HL-60 (cell line): ENCODE measurements at regions not wholly inside any gene's neighbourhood (a gene's known extent, or its start where the extent isn't known, plus 50 kb on each side); places are given as distances from the start of the nearest gene placed in this dataset.

Experiments used
- DNase-seq, 2 experiments: peaks; one replicate each; pipeline ENCODE4 v3.0.0-alpha.2; 2010 to 2020; ENCODE audit warnings: low read depth in 1 of 2, low spot score in 1 of 2
- H3K27ac ChIP-seq: fragments of 250-450 bp; sonication (Bioruptor Pico); replicated peaks from 2 replicates; pipeline ENCODE4 v1.5.1; 2020; ENCODE audit warnings: mild to moderate bottlenecking, moderate library complexity
- H3K27me3 ChIP-seq: fragments of 250-450 bp; sonication (Bioruptor Pico); 2 replicates; pipeline ENCODE4 v1.5.1; 2021; ENCODE audit warnings: mild to moderate bottlenecking, moderate library complexity; ENCODE audit not compliant: insufficient read depth, poor library complexity, severe bottlenecking
- H3K4me3 ChIP-seq: replicated peaks from 2 replicates; pipeline ENCODE4 v1.5.1; 2011; ENCODE audit warnings: mild to moderate bottlenecking, control low read depth, low read length; ENCODE audit not compliant: insufficient read depth
- CTCF ChIP-seq: IDR thresholded peaks from one replicate; pipeline ENCODE4 v1.5.1; 2011; ENCODE audit warnings: low read length, control low read depth, inconsistent platforms; ENCODE audit not compliant: insufficient read depth
- GABPA ChIP-seq: IDR thresholded peaks from 2 replicates; pipeline ENCODE4 v1.6.1; 2012; ENCODE audit warnings: low read depth
- POLR2AphosphoS5 ChIP-seq: IDR thresholded peaks from 2 replicates; pipeline ENCODE4 v1.6.1; 2012; ENCODE audit warnings: low read depth
- REST ChIP-seq: IDR thresholded peaks from 2 replicates; pipeline ENCODE4 v1.6.1; 2012; ENCODE audit warnings: low read depth; ENCODE audit not compliant: insufficient replicate concordance
- SPI1 ChIP-seq: IDR thresholded peaks from 2 replicates; pipeline ENCODE4 v1.6.1; 2012; ENCODE audit warnings: low read depth, mild to moderate bottlenecking, borderline replicate concordance

- TF ChIP-seq GABPA, result no peak
- TF ChIP-seq CTCF, result no peak
- no peak for TF ChIP-seq POLR2AphosphoS5
- TF ChIP-seq SPI1, result no peak
- TF ChIP-seq REST, result no peak
- H3K27ac ChIP-seq, result no peak overlapping the region
- DNase-seq, result no peak
- no peak overlapping the region for H3K4me3 ChIP-seq
- no peaks in the 10 kb centered on the region for H3K27me3 ChIP-seq
Observed at GRCh38 chr1:30008372-30008997, 714.9 kb downstream of the MATN1 start.

GRCh38 chr1:30005972-30006619, 717.3 kb downstream of the MATN1 start:
- Histone ChIP-seq H3K27me3 (no peaks in the 10 kb centered on the region), H3K27ac (no peak overlapping the region), H3K4me3 (no peak overlapping the region)
- DNase-seq, result no peak
- TF ChIP-seq CTCF, result no peak
- no peak for TF ChIP-seq REST
- no peak for TF ChIP-seq GABPA
- TF ChIP-seq SPI1, result no peak
- TF ChIP-seq POLR2AphosphoS5, result no peak

GRCh38 chr1:30001732-30002039, 721.7 kb downstream of the MATN1 start:
- TF ChIP-seq REST (no peak), SPI1 (no peak), POLR2AphosphoS5 (no peak), CTCF (no peak), GABPA (no peak)
- H3K27me3 ChIP-seq, result no peaks in the 10 kb centered on the region
- no peak overlapping the region for H3K4me3 ChIP-seq
- DNase-seq, result no peak
- no peak overlapping the region for H3K27ac ChIP-seq
